Upper lobe of left lung (tissue), 6 donors: ENCODE measurements at regions not wholly inside any gene's neighbourhood (a gene's known extent, or its start where the extent isn't known, plus 50 kb on each side); places are given as distances from the start of the nearest gene placed in this dataset.
"Not testable (repeated sequence)": the region's sequence is repeated elsewhere in the genome, so short reads cannot be mapped to it uniquely, and the experiment has no call there.

Experiments used
- ATAC-seq, 2 donors: fragments of 200-7000 bp; cut with Tn5 transposase; one replicate each; pipeline ENCODE4 v1.9.1; 2022; ENCODE audit warnings: mild to moderate bottlenecking in 2 of 2, moderate library complexity in 2 of 2; ENCODE audit not compliant: low FRiP score in 2 of 2
- DNase-seq, 2 donors: peaks; one replicate each; pipeline ENCODE4 v3.0.0-alpha.2; 2019 to 2020
- H3K27ac ChIP-seq, 4 donors: fragments of 200-600 bp; sonication (generic); one replicate each; pipeline ENCODE4 v1.5.1; 2016 to 2019
- H3K27me3 ChIP-seq, 4 donors: fragments of 200-600 bp; sonication (generic); one replicate each; pipeline ENCODE4 v1.5.1; 2017 to 2019
- H3K36me3 ChIP-seq, 4 donors: fragments of 200-600 bp; sonication (generic); one replicate each; pipeline ENCODE4 v1.5.1; 2016 to 2019
- H3K4me1 ChIP-seq, 4 donors: fragments of 200-600 bp; sonication (generic); one replicate each; pipeline ENCODE4 v1.5.1; 2018 to 2019
- H3K4me3 ChIP-seq, 4 donors: fragments of 200-600 bp; sonication (generic); one replicate each; pipeline ENCODE4 v1.5.1; 2017 to 2019; ENCODE audit warnings: mild to moderate bottlenecking in 2 of 4, moderate library complexity in 1 of 4
- H3K9me3 ChIP-seq, 4 donors: fragments of 200-600 bp; sonication (generic); one replicate each; pipeline ENCODE4 v1.5.1; 2018 to 2019
- CTCF ChIP-seq, 6 experiments: fragments of 450-650 bp in 4 of 6; fragments of 200-600 bp in 2 of 6; sonication (generic) in 2 of 6; IDR thresholded peaks; one replicate each; pipeline ENCODE4 v1.5.1; 2016 to 2019; ENCODE audit warnings: antibody characterized with exemption in 6 of 6
- EP300 ChIP-seq, 4 donors: sonication (generic); formaldehyde crosslinking; IDR thresholded peaks; one replicate each; pipeline ENCODE4 v1.5.1; 2017; ENCODE audit warnings: antibody characterized with exemption in 4 of 4, control low read depth in 2 of 4
- POLR2A ChIP-seq, 4 donors: fragments of 450-650 bp; IDR thresholded peaks; one replicate each; pipeline ENCODE4 v1.5.1; 2016 to 2017; ENCODE audit warnings: antibody characterized with exemption in 4 of 4, mild to moderate bottlenecking in 2 of 4
- POLR2AphosphoS5 ChIP-seq, 2 donors: sonication (generic); formaldehyde crosslinking; IDR thresholded peaks; one replicate each; pipeline ENCODE4 v1.5.1; 2017; ENCODE audit warnings: antibody characterized with exemption in 2 of 2
- WGBS, 2 donors: methylation state at CpG; one replicate each; pipeline ENCODE4 v1.1.5; 2017 to 2018; 5-methylcytosine and 5-hydroxymethylcytosine counted together
- donor health status: DM: no; HTN: no; CAD: no; lungs with moderate emphysema.
- donor health status: DM: no; HTN: yes; CAD: no; lungs with severe emphysema.

- ATAC-seq (no peak), DNase-seq (no peak)
- no peaks in the 10 kb centered on the region for H3K36me3 ChIP-seq
- H3K4me3 ChIP-seq = no peak overlapping the region
- TF ChIP-seq POLR2A (IDR thresholded peaks at IDR 0.05) (no peak), POLR2AphosphoS5 (IDR thresholded peaks at IDR 0.05) (no peak), EP300 (IDR thresholded peaks at IDR 0.05) (no peak), CTCF (IDR thresholded peaks at IDR 0.05) (no peak)
- no peaks in the 10 kb centered on the region for H3K27me3 ChIP-seq
- H3K4me1 ChIP-seq = no peaks in the 10 kb centered on the region
- H3K27ac ChIP-seq = no peak overlapping the region
- WGBS, 2 donors = 62 to 66% methylated on average over 4 of the region's 4 CpGs
- no peaks in the 10 kb centered on the region for H3K9me3 ChIP-seq
Measured at GRCh38 chr3:137854533-137855261, 90.6 kb downstream of the SOX14 start.

- no peaks in the 10 kb centered on the region for H3K27me3 ChIP-seq
- TF ChIP-seq POLR2AphosphoS5 (IDR thresholded peaks at IDR 0.05) = no peak
- TF ChIP-seq CTCF (IDR thresholded peaks at IDR 0.05) = no peak
- no peak for TF ChIP-seq EP300 (IDR thresholded peaks at IDR 0.05)
- no peak for TF ChIP-seq POLR2A (IDR thresholded peaks at IDR 0.05)
- H3K4me3 ChIP-seq = no peak overlapping the region
- no peaks in the 10 kb centered on the region for H3K4me1 ChIP-seq
- H3K9me3 ChIP-seq = peaks cover 0 to 7% (median 6%) of the 10 kb centered on the region in 4 donors
- ATAC-seq (no peak), DNase-seq (no peak)
- WGBS, 2 donors = 38 to 56% methylated on average over 2 of the region's 2 CpGs
- H3K36me3 ChIP-seq = no peaks in the 10 kb centered on the region
- H3K27ac ChIP-seq = no peak overlapping the region
Measured at GRCh38 chr3:137866001-137866400, 101.9 kb downstream of the SOX14 start.

- Histone ChIP-seq H3K27me3 (no peaks in the 10 kb centered on the region), H3K9me3 (peaks cover 0 to 12% (median 9%) of the 10 kb centered on the region in 4 donors), H3K36me3 (no peaks in the 10 kb centered on the region), H3K27ac (no peak overlapping the region), H3K4me1 (no peaks in the 10 kb centered on the region), H3K4me3 (no peak overlapping the region)
- DNase-seq = no peak
- TF ChIP-seq CTCF (IDR thresholded peaks at IDR 0.05) (no peak), POLR2AphosphoS5 (IDR thresholded peaks at IDR 0.05) (no peak), EP300 (IDR thresholded peaks at IDR 0.05) (no peak), POLR2A (IDR thresholded peaks at IDR 0.05) (no peak)
- WGBS, 2 donors = 82 to 91% methylated on average over 1 to 4 of the region's 4 CpGs
- ATAC-seq = peak in 1 of 2 donors; percentile 28
Measured at GRCh38 chr3:137866933-137867332, 102.8 kb downstream of the SOX14 start.

GRCh38 chr3:137867611-137868010, 103.5 kb downstream of the SOX14 start:
- TF ChIP-seq CTCF (IDR thresholded peaks at IDR 0.05) = no peak
- no peak for TF ChIP-seq POLR2AphosphoS5 (IDR thresholded peaks at IDR 0.05)
- no peak for TF ChIP-seq POLR2A (IDR thresholded peaks at IDR 0.05)
- no peak for ATAC-seq
- Histone ChIP-seq H3K4me1 (no peaks in the 10 kb centered on the region), H3K27ac (no peak overlapping the region), H3K4me3 (no peak overlapping the region), H3K27me3 (no peaks in the 10 kb centered on the region), H3K9me3 (peaks cover 0 to 16% (median 13%) of the 10 kb centered on the region in 4 donors), H3K36me3 (no peaks in the 10 kb centered on the region)
- DNase-seq = no peak
- 94 to 96% methylated on average over 2 of the region's 2 CpGs for WGBS, 2 donors

GRCh38 chr3:137869022-137869421, 104.9 kb downstream of the SOX14 start:
- TF ChIP-seq EP300 (IDR thresholded peaks at IDR 0.05) (no peak), POLR2A (IDR thresholded peaks at IDR 0.05) (no peak), CTCF (IDR thresholded peaks at IDR 0.05) (no peak), POLR2AphosphoS5 (IDR thresholded peaks at IDR 0.05) (no peak)
- H3K36me3 ChIP-seq = no peaks in the 10 kb centered on the region
- H3K4me3 ChIP-seq = no peak overlapping the region
- H3K27ac ChIP-seq = no peak overlapping the region
- WGBS, 2 donors = 85 to 87% methylated on average over 5 of the region's 5 CpGs
- no peak for DNase-seq
- no peaks in the 10 kb centered on the region for H3K27me3 ChIP-seq
- no peaks in the 10 kb centered on the region for H3K4me1 ChIP-seq
- H3K9me3 ChIP-seq = peaks cover 0 to 17% (median 14%) of the 10 kb centered on the region in 4 donors
- no peak for ATAC-seq

- peaks cover 0 to 17% (median 14%) of the 10 kb centered on the region in 4 donors for H3K9me3 ChIP-seq
- not testable (repeated sequence) for H3K36me3 ChIP-seq, H3K4me1 ChIP-seq, H3K27me3 ChIP-seq, H3K27ac ChIP-seq, H3K4me3 ChIP-seq, ATAC-seq
- peak in 1 of 2 donors; percentile 72 for DNase-seq
- WGBS, 2 donors = 80 to 84% methylated on average over 3 to 9 of the region's 25 CpGs
Measured at GRCh38 chr3:137872589-137872988, 108.5 kb downstream of the SOX14 start.

- not testable (repeated sequence) for H3K9me3 ChIP-seq, H3K27ac ChIP-seq, H3K27me3 ChIP-seq, H3K4me3 ChIP-seq, ATAC-seq, H3K36me3 ChIP-seq, DNase-seq, H3K4me1 ChIP-seq
- WGBS, 2 donors = 76 to 90% methylated on average over 2 to 6 of the region's 6 CpGs
Measured at GRCh38 chr3:137896842-137897241, 113.1 kb upstream of the CLDN18 start.
